ENCODE measurements at regions not wholly inside any gene's neighbourhood (a gene's known extent, or its start where the extent isn't known, plus 50 kb on each side); places are given as distances from the start of the nearest gene placed in this dataset.

GRCh38 chr14:106522990-106523389, 996.6 kb downstream of the TMEM121 start:
- DNase-seq (ENCODE audit: low read depth in 2 of 2) = no peak
- no peak overlapping the region for H3K4me2 ChIP-seq (ENCODE audit: extremely low read depth, insufficient read depth, low read length)

GRCh38 chr14:106528717-106529116, 1002.3 kb downstream of the TMEM121 start:
- Histone ChIP-seq H3K27ac (ENCODE audit: insufficient read depth, low read length) (no peak overlapping the region), H4K20me1 (ENCODE audit: control insufficient read depth, extremely low read depth, insufficient read depth, low read length) (no peaks in the 10 kb centered on the region), H3K9me3 (ENCODE audit: control insufficient read depth, insufficient read depth, low read depth, low read length) (no peaks in the 10 kb centered on the region), H3K9ac (ENCODE audit: insufficient read depth, low read length) (no peak overlapping the region), H3K4me2 (ENCODE audit: extremely low read depth, insufficient read depth, low read length) (no peak overlapping the region), H3K4me1 (ENCODE audit: control insufficient read depth, extremely low read depth, insufficient read depth, low read length) (no peaks in the 10 kb centered on the region), H2AFZ (ENCODE audit: low read length) (no peak overlapping the region), H3K27me3 (ENCODE audit: control insufficient read depth, insufficient read depth, low read length) (no peaks in the 10 kb centered on the region), H3K36me3 (ENCODE audit: control insufficient read depth, insufficient read depth, low read length) (no peaks in the 10 kb centered on the region), H3K4me3 (replicated peaks in 1 of 4; ENCODE audit: control extremely low read depth in 1 of 4, insufficient read depth in 1 of 4, low read depth in 3 of 4, low read length in 4 of 4) (no peak overlapping the region), H3K79me2 (ENCODE audit: control insufficient read depth, insufficient read depth, low read length) (no peaks in the 10 kb centered on the region)
- DNase-seq (ENCODE audit: low read depth in 2 of 2) = no peak
- TF ChIP-seq EZH2 (IDR thresholded peaks at IDR 0.05; ENCODE audit: low read length, missing control alignments) (no peak), CTCF (conservative IDR thresholded peaks at IDR 0.05 in 1 of 2, IDR thresholded peaks at IDR 0.05 in 1 of 2; ENCODE audit: low read depth in 1 of 2, low read length in 2 of 2) (no peak)

More at GRCh38 chr14:106522990-106523389, 996.6 kb downstream of the TMEM121 start:
- H3K27me3 ChIP-seq (ENCODE audit: control insufficient read depth, insufficient read depth, low read length) = no peaks in the 10 kb centered on the region
- no peaks in the 10 kb centered on the region for H3K9me3 ChIP-seq (ENCODE audit: control insufficient read depth, insufficient read depth, low read depth, low read length)
- H3K4me3 ChIP-seq (replicated peaks in 1 of 4; ENCODE audit: control extremely low read depth in 1 of 4, insufficient read depth in 1 of 4, low read depth in 3 of 4, low read length in 4 of 4) = no peak overlapping the region
- no peak for TF ChIP-seq EZH2 (IDR thresholded peaks at IDR 0.05; ENCODE audit: low read length, missing control alignments)
- TF ChIP-seq CTCF (conservative IDR thresholded peaks at IDR 0.05 in 1 of 2, IDR thresholded peaks at IDR 0.05 in 1 of 2; ENCODE audit: low read depth in 1 of 2, low read length in 2 of 2) = no peak
- H3K36me3 ChIP-seq (ENCODE audit: control insufficient read depth, insufficient read depth, low read length) = no peaks in the 10 kb centered on the region
- H3K79me2 ChIP-seq (ENCODE audit: control insufficient read depth, insufficient read depth, low read length) = no peaks in the 10 kb centered on the region
- H2AFZ ChIP-seq (ENCODE audit: low read length) = no peak overlapping the region
- H3K4me1 ChIP-seq (ENCODE audit: control insufficient read depth, extremely low read depth, insufficient read depth, low read length) = no peaks in the 10 kb centered on the region
- no peak overlapping the region for H3K27ac ChIP-seq (ENCODE audit: insufficient read depth, low read length)
- H3K9ac ChIP-seq (ENCODE audit: insufficient read depth, low read length) = no peak overlapping the region
- H4K20me1 ChIP-seq (ENCODE audit: control insufficient read depth, extremely low read depth, insufficient read depth, low read length) = no peaks in the 10 kb centered on the region

GRCh38 chr14:106530031-106530422, 1003.6 kb downstream of the TMEM121 start:
- Histone ChIP-seq H3K27me3 (ENCODE audit: control insufficient read depth, insufficient read depth, low read length) (no peaks in the 10 kb centered on the region), H3K9me3 (ENCODE audit: control insufficient read depth, insufficient read depth, low read depth, low read length) (no peaks in the 10 kb centered on the region)
- TF ChIP-seq CTCF (conservative IDR thresholded peaks at IDR 0.05 in 1 of 2, IDR thresholded peaks at IDR 0.05 in 1 of 2; ENCODE audit: low read depth in 1 of 2, low read length in 2 of 2) = no peak
- no peak for TF ChIP-seq EZH2 (IDR thresholded peaks at IDR 0.05; ENCODE audit: low read length, missing control alignments)

More at GRCh38 chr14:106530031-106530422, 1003.6 kb downstream of the TMEM121 start:
- no peaks in the 10 kb centered on the region for H4K20me1 ChIP-seq (ENCODE audit: control insufficient read depth, extremely low read depth, insufficient read depth, low read length)
- no peak overlapping the region for H3K4me2 ChIP-seq (ENCODE audit: extremely low read depth, insufficient read depth, low read length)
- no peaks in the 10 kb centered on the region for H3K4me1 ChIP-seq (ENCODE audit: control insufficient read depth, extremely low read depth, insufficient read depth, low read length)
- no peak overlapping the region for H3K27ac ChIP-seq (ENCODE audit: insufficient read depth, low read length)
- no peaks in the 10 kb centered on the region for H3K79me2 ChIP-seq (ENCODE audit: control insufficient read depth, insufficient read depth, low read length)
- H2AFZ ChIP-seq (ENCODE audit: low read length) = no peak overlapping the region
- no peaks in the 10 kb centered on the region for H3K36me3 ChIP-seq (ENCODE audit: control insufficient read depth, insufficient read depth, low read length)
- DNase-seq (ENCODE audit: low read depth in 2 of 2) = no peak
- no peak overlapping the region for H3K9ac ChIP-seq (ENCODE audit: insufficient read depth, low read length)
- H3K4me3 ChIP-seq (replicated peaks in 1 of 4; ENCODE audit: control extremely low read depth in 1 of 4, insufficient read depth in 1 of 4, low read depth in 3 of 4, low read length in 4 of 4) = no peak overlapping the region
